K562 (cell line): ENCODE measurements at regions not wholly inside any gene's neighbourhood (a gene's known extent, or its start where the extent isn't known, plus 50 kb on each side); places are given as distances from the start of the nearest gene placed in this dataset.

ENCODE experiments used
- ATAC-seq: fragments of 200-7000 bp; cut with Tn5 transposase; 3 replicates; pipeline ENCODE4 v1.9.1; 2020; ENCODE audit warnings: moderate library complexity
- BruUV-seq: library from RNA; stranded (reverse); fragments of 400-500 nt; replicated peaks from 2 replicates; lab custom pipeline; 2021; lab: Mats Ljungman, UMichigan
- CTCF ChIA-PET: fragments of 300-600 bp; formaldehyde crosslinking; extraction: SDS; loops from one replicate; lab custom pipeline; 2021; ENCODE audit warnings: low intra/inter-chr PET ratio; lab: Yijun Ruan, JAX
- POLR2A ChIA-PET: fragments of 300-600, 350-650 bp; sonication (Branson Sonifier 250); formaldehyde crosslinking; extraction: SDS; loops from one replicate; lab custom pipeline; 2021; ENCODE audit warnings: antibody characterized with exemption, inconsistent platforms; lab: Yijun Ruan, JAX
- DNase-seq, 4 experiments: peaks; one replicate each; pipeline versions ENCODE4 v3.0.0 to v3.0.0-alpha.2; 2011 to 2018; ENCODE audit warnings: low spot score in 3 of 4, mixed read lengths in 3 of 4; ENCODE audit errors: extremely low read depth in 1 of 4
- FAIRE-seq: peaks from 2 replicates; lab custom pipeline; 2011; peaks lifted over from hg19 to GRCh38; lab: Jason Lieb, UNC
- H2AFZ ChIP-seq: 2 replicates; pipeline ENCODE4 v1.6.0; 2011; ENCODE audit warnings: low read depth, low read length, control low read depth, inconsistent platforms
- H3K27ac ChIP-seq: fragments of 200-600 bp; 3 replicates; pipeline ENCODE4 v1.8.0; 2011; ENCODE audit warnings: low read depth, mild to moderate bottlenecking, control low read depth, inconsistent platforms, low read length, moderate library complexity, mixed read lengths; ENCODE audit errors: extremely low read depth
- H3K27me3 ChIP-seq, 2 experiments: fragments of 300-600 bp in 1 of 2; 2 replicates in 1 of 2; 3 replicates in 1 of 2; pipeline versions ENCODE4 v1.6.0 to v1.8.0; 2011; ENCODE audit warnings: inconsistent platforms in 2 of 2, low read length in 2 of 2, mild to moderate bottlenecking in 1 of 2, mixed read lengths in 1 of 2, moderate library complexity in 1 of 2; ENCODE audit not compliant: control insufficient read depth in 2 of 2, insufficient read depth in 2 of 2
- H3K36me3 ChIP-seq: fragments of 300-600 bp; 3 replicates; pipeline ENCODE4 v1.8.0; 2011; ENCODE audit warnings: mild to moderate bottlenecking, low read length, inconsistent platforms; ENCODE audit not compliant: control insufficient read depth, insufficient read depth
- H3K4me1 ChIP-seq, 2 experiments: fragments of 200-600 bp in 1 of 2; replicated peaks in 1 of 2; 2 replicates in 1 of 2; 3 replicates in 1 of 2; pipeline versions ENCODE4 v1.5.1 to v1.8.0; 2011; ENCODE audit warnings: inconsistent platforms in 2 of 2, low read length in 2 of 2, mild to moderate bottlenecking in 1 of 2, mixed read lengths in 1 of 2, moderate library complexity in 1 of 2; ENCODE audit not compliant: control insufficient read depth in 2 of 2, insufficient read depth in 2 of 2
- H3K4me2 ChIP-seq: 2 replicates; pipeline ENCODE4 v1.6.1; 2011; ENCODE audit warnings: low read length, control low read depth, inconsistent platforms, mixed read lengths; ENCODE audit not compliant: insufficient read depth
- H3K4me3 ChIP-seq: fragments of 200-600 bp; sonication (generic), shearing (Covaris generic); 2 replicates; pipeline ENCODE4 v1.5.1; 2016; ENCODE audit warnings: control low read depth, inconsistent platforms
- H3K79me2 ChIP-seq: fragments of 200-600 bp; 3 replicates; pipeline ENCODE4 v1.8.0; 2011; ENCODE audit warnings: low read length, inconsistent platforms; ENCODE audit not compliant: control insufficient read depth, insufficient read depth
- H3K9ac ChIP-seq, 2 experiments: 2 replicates each; pipeline versions ENCODE4 v1.6.0 to v1.6.1; 2011; ENCODE audit warnings: low read depth in 2 of 2, low read length in 2 of 2, control low read depth in 1 of 2, inconsistent platforms in 1 of 2, mild to moderate bottlenecking in 1 of 2, mixed read lengths in 1 of 2; ENCODE audit not compliant: insufficient read depth in 1 of 2
- H3K9me1 ChIP-seq: one replicate; pipeline ENCODE4 v1.6.0; 2011; ENCODE audit warnings: inconsistent platforms, mild to moderate bottlenecking, low read length, moderate library complexity; ENCODE audit not compliant: control insufficient read depth, insufficient read depth
- H3K9me3 ChIP-seq: replicated peaks from 2 replicates; pipeline ENCODE4 v1.5.1; 2011; ENCODE audit warnings: low read depth, low read length, inconsistent platforms; ENCODE audit not compliant: control insufficient read depth, insufficient read depth
- H4K20me1 ChIP-seq: replicated peaks from 2 replicates; pipeline ENCODE4 v1.6.1; 2011; ENCODE audit warnings: low read length, inconsistent platforms, mixed read lengths; ENCODE audit not compliant: control insufficient read depth, insufficient read depth
- CBX5 ChIP-seq: IDR thresholded peaks from 2 replicates; pipeline ENCODE4 v1.6.1; 2014; ENCODE audit warnings: low read depth, borderline replicate concordance
- FOSL1 ChIP-seq: fragments of 200-800 bp; sonication (Bioruptor generic); conservative IDR thresholded peaks from 2 replicates; pipeline ENCODE4 v1.6.1; 2016; ENCODE audit warnings: missing genetic modification characterization, missing compliant biosample characterization
- HNRNPUL1 ChIP-seq: fragments of 200-400 bp; formaldehyde crosslinking; IDR thresholded peaks from 2 replicates; pipeline ENCODE4 v1.6.1; 2017; ENCODE audit warnings: low read length
- MCM5 ChIP-seq: fragments of 450-650 bp; IDR thresholded peaks from 2 replicates; pipeline ENCODE4 v1.6.1; 2016; ENCODE audit warnings: low read depth
- NCOA2 ChIP-seq, 2 experiments: fragments of 450-650 bp; IDR thresholded peaks; 2 replicates each; pipeline ENCODE4 v1.6.1; 2018; ENCODE audit warnings: mild to moderate bottlenecking in 2 of 2, moderate library complexity in 1 of 2; ENCODE audit not compliant: partially characterized antibody in 2 of 2
- NONO ChIP-seq, 2 experiments: fragments of 200-400 bp in 1 of 2; fragments of 450-650 bp in 1 of 2; formaldehyde crosslinking in 1 of 2; IDR thresholded peaks; 2 replicates each; pipeline ENCODE4 v1.6.1; 2017; ENCODE audit warnings: low read depth in 2 of 2, mild to moderate bottlenecking in 2 of 2, moderate library complexity in 2 of 2, low read length in 1 of 2
- SNRNP70 ChIP-seq: fragments of 200-400 bp; formaldehyde crosslinking; optimal IDR thresholded peaks from 2 replicates; pipeline ENCODE3; 2017; ENCODE audit warnings: low read depth, low read length
- TARDBP ChIP-seq: fragments of 450-650 bp; IDR thresholded peaks from 2 replicates; pipeline ENCODE4 v1.6.1; 2016
- TEAD4 ChIP-seq, 2 experiments: sonication (generic) in 1 of 2; formaldehyde crosslinking in 1 of 2; IDR thresholded peaks; 2 replicates each; pipeline versions ENCODE4 v1.6.1 to v1.8.0; 2012 to 2022; ENCODE audit warnings: borderline replicate concordance in 1 of 2, inconsistent platforms in 1 of 2, low read length in 1 of 2, mild to moderate bottlenecking in 1 of 2, missing genetic modification reagents in 1 of 2
- ZNF224 ChIP-seq: sonication (generic); formaldehyde crosslinking; IDR thresholded peaks from 2 replicates; pipeline ENCODE4 v1.8.0; 2022; ENCODE audit warnings: mild to moderate bottlenecking, missing genetic modification reagents
- ZNF507 ChIP-seq: conservative IDR thresholded peaks from 2 replicates; pipeline ENCODE4 v1.6.1; 2017; ENCODE audit warnings: missing genetic modification characterization, missing compliant biosample characterization
- ZNF584 ChIP-seq: fragments of 200-800 bp; sonication (Bioruptor generic); IDR thresholded peaks from 2 replicates; pipeline ENCODE4 v1.6.1; 2016; ENCODE audit warnings: low read depth, mild to moderate bottlenecking, missing genetic modification characterization, missing compliant biosample characterization
- ZNF77 ChIP-seq: fragments of 250-450 bp; sonication (Bioruptor Pico); IDR thresholded peaks from 2 replicates; pipeline ENCODE4 v1.5.0; 2020
- WGBS: fragments of 100-300 bp; shearing (Covaris generic); methylation state at CpG from one replicate; pipeline ENCODE4 v1.1.6; 2016; ENCODE audit warnings: low coverage, mixed read lengths; ENCODE audit not compliant: insufficient coverage; ENCODE audit errors: missing lambda C conversion rate; 5-methylcytosine and 5-hydroxymethylcytosine counted together
- in situ Hi-C: fragments of 300-500 bp; cut with MboI; formaldehyde crosslinking; loops from 4 replicates; pipeline ENCODE4 v1.15.0; 2018; ENCODE audit warnings: inconsistent platforms, mixed read lengths
- intact Hi-C: fragments of 100-400 bp; cut with micrococcal nuclease; formaldehyde crosslinking; loops from 2 replicates; pipeline ENCODE4 v1.14.2; 2022
- TF ChIP-seq, protein P1 (sequence below): sonication (generic); formaldehyde crosslinking; IDR thresholded peaks from 2 replicates; pipeline ENCODE4 v1.8.1; 2022; ENCODE audit warnings: missing genetic modification reagents
- TF ChIP-seq, protein P2 (sequence below), 2 experiments: fragments of 450-650 bp; IDR thresholded peaks; 2 replicates each; pipeline ENCODE4 v1.6.1; 2016

DNA sequence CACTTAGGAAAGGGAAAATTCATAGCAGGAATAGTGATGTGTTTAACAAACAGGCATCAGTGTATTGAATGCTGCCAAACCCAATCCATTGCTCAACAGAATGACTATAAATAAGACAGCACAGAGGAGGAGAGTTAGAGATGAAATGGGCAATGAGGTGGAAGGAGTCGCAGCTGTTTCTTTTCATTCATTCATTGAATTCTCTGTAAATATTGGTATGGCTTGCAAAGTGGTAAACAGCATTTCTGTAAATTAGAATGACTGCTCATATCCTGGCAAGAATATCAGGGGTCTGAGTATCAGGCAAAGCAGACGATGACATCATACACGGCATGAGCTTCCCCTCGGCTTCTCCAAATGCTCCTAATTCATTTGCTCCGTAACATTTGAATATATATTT lies 703.6 kb upstream of the SLC35B3 start (continued):
- no peak for TF ChIP-seq CBX5
- TF ChIP-seq TARDBP = no peak
- TF ChIP-seq FOSL1 = no peak
- no peak for TF ChIP-seq SNRNP70

DNA sequence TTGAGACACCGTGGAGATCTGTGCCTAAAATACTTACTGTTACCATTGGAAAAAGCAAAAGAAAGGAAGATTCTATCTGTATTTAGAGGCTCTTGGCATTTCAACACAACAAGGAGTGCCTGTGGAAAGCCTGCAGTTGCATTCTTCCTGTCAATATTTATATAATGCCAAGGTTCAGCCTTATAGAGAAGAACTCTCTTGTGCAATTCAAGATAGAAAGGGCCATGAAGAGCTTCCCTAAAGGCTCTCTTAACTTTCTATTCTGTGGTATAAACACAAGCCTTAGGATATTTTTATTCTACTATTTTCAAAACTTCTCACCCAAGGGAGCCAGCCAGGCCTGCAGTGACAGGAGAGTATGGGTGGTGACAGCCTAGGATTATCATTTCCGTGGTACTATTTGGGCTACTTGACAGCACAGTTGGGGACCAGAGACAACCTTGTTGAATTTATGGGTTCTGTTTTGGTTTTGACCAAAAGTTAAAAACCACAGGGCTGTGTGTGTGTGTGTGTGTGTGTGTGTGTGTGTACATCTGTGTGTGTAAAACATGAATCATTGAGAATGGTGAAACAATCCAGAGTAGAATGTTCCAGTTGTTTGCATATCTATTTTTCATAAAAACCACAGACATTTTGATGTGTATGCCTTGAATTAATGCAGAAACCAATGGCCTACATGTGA lies 700.9 kb upstream of the SLC35B3 start:
- Histone ChIP-seq H3K27ac (no peak overlapping the region), H4K20me1 (no peaks in the 10 kb centered on the region), H3K79me2 (no peaks in the 10 kb centered on the region), H3K4me2 (no peak overlapping the region), H3K27me3 (no peaks in the 10 kb centered on the region), H3K36me3 (no peaks in the 10 kb centered on the region), H3K9ac (no peak overlapping the region), H3K4me1 (no peaks in the 10 kb centered on the region), H3K9me3 (no peaks in the 10 kb centered on the region), H2AFZ (no peak overlapping the region), H3K9me1 (no peaks in the 10 kb centered on the region), H3K4me3 (no peak overlapping the region)
- BruUV-seq = no TSS peak
- DNase-seq (no peak), ATAC-seq (no peak), FAIRE-seq (no peak)
- WGBS = 0% methylated on average over 2 of the region's 2 CpGs
- in situ Hi-C loops (no loop called here), intact Hi-C loops (no loop called here)
- CTCF ChIA-PET = no interaction called here
- TF ChIP-seq ZNF77 (CRISPR knock-in tag) = no peak
- TF ChIP-seq, protein P1, sequence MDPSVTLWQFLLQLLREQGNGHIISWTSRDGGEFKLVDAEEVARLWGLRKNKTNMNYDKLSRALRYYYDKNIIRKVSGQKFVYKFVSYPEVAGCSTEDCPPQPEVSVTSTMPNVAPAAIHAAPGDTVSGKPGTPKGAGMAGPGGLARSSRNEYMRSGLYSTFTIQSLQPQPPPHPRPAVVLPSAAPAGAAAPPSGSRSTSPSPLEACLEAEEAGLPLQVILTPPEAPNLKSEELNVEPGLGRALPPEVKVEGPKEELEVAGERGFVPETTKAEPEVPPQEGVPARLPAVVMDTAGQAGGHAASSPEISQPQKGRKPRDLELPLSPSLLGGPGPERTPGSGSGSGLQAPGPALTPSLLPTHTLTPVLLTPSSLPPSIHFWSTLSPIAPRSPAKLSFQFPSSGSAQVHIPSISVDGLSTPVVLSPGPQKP (CRISPR knock-in tag) = no peak
- no peak for TF ChIP-seq ZNF584 (CRISPR knock-in tag)
- no peak for TF ChIP-seq NCOA2 (IDR thresholded peaks at IDR 0.05; ENCODE audit: partially characterized antibody in 2 of 2)
- TF ChIP-seq HNRNPUL1 = no peak
- TF ChIP-seq MCM5 = no peak
- TF ChIP-seq TEAD4 (IDR thresholded peaks at IDR 0.05; ENCODE audit: low read length) = no peak
- no peak for TF ChIP-seq TEAD4 (CRISPR knock-in tag; IDR thresholded peaks at IDR 0.05; ENCODE audit: borderline replicate concordance)
- TF ChIP-seq ZNF507 (tag) = no peak
- TF ChIP-seq, protein P2, sequence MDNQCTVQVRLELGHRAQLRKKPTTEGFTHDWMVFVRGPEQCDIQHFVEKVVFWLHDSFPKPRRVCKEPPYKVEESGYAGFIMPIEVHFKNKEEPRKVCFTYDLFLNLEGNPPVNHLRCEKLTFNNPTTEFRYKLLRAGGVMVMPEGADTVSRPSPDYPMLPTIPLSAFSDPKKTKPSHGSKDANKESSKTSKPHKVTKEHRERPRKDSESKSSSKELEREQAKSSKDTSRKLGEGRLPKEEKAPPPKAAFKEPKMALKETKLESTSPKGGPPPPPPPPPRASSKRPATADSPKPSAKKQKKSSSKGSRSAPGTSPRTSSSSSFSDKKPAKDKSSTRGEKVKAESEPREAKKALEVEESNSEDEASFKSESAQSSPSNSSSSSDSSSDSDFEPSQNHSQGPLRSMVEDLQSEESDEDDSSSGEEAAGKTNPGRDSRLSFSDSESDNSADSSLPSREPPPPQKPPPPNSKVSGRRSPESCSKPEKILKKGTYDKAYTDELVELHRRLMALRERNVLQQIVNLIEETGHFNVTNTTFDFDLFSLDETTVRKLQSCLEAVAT (IDR thresholded peaks at IDR 0.05) = no peak
- TF ChIP-seq ZNF224 = no peak
- TF ChIP-seq NONO (IDR thresholded peaks at IDR 0.05; ENCODE audit: low read depth in 2 of 2, low read length in 1 of 2) = no peak
- POLR2A ChIA-PET = no interaction called here
